H1 (cell line): ENCODE measurements at regions not wholly inside any gene's neighbourhood (a gene's known extent, or its start where the extent isn't known, plus 50 kb on each side); places are given as distances from the start of the nearest gene placed in this dataset.

Experiments used
- CTCF ChIA-PET: fragments of 300-600 bp; sonication (Branson Sonifier 250); formaldehyde crosslinking; loops from one replicate; lab custom pipeline; 2021; ENCODE audit not compliant: partially characterized antibody; lab: Charles Lee
- POLR2A ChIA-PET: fragments of 300-600 bp; sonication (Branson Sonifier 250); formaldehyde crosslinking; loops from one replicate; lab custom pipeline; 2021; ENCODE audit warnings: inconsistent platforms; ENCODE audit not compliant: partially characterized antibody; lab: Charles Lee
- DNase-seq, 2 experiments: peaks; one replicate each; pipeline versions ENCODE4 v3.0.0 to v3.0.0-alpha.2; 2010 to 2022; ENCODE audit warnings: low spot score in 2 of 2, low read depth in 1 of 2, mixed read lengths in 1 of 2
- FAIRE-seq: peaks from 2 replicates; lab custom pipeline; 2011; peaks lifted over from hg19 to GRCh38; lab: Jason Lieb, UNC
- H2AFZ ChIP-seq: 2 replicates; pipeline ENCODE4 v1.8.1; 2012; ENCODE audit warnings: low read length, inconsistent platforms
- H2AK5ac ChIP-seq: 2 replicates; pipeline ENCODE4 v1.6.1; 2013; ENCODE audit warnings: low read depth, low read length
- H2BK120ac ChIP-seq: replicated peaks from 2 replicates; pipeline ENCODE3; 2013; ENCODE audit warnings: low read depth, low read length, inconsistent platforms
- H2BK12ac ChIP-seq: 2 replicates; pipeline ENCODE4 v1.6.1; 2013; ENCODE audit warnings: low read depth, low read length
- H2BK15ac ChIP-seq: 2 replicates; pipeline ENCODE4 v1.6.1; 2013; ENCODE audit warnings: low read length
- H2BK20ac ChIP-seq: 2 replicates; pipeline ENCODE4 v1.6.1; 2013; ENCODE audit warnings: low read length
- H2BK5ac ChIP-seq: 2 replicates; pipeline ENCODE4 v1.6.1; 2013; ENCODE audit warnings: low read depth, low read length
- H3K14ac ChIP-seq: 2 replicates; pipeline ENCODE4 v1.6.1; 2013; ENCODE audit warnings: inconsistent platforms; ENCODE audit not compliant: insufficient read length
- H3K18ac ChIP-seq: 2 replicates; pipeline ENCODE4 v1.6.1; 2013; ENCODE audit warnings: low read length; ENCODE audit errors: extremely low read depth
- H3K23ac ChIP-seq: 2 replicates; pipeline ENCODE4 v1.6.1; 2013; ENCODE audit warnings: inconsistent platforms; ENCODE audit not compliant: insufficient read length
- H3K23me2 ChIP-seq: 2 replicates; pipeline ENCODE4 v1.6.1; 2013; ENCODE audit warnings: low read depth, low read length
- H3K27ac ChIP-seq: 2 replicates; pipeline ENCODE4 v1.6.1; 2011; ENCODE audit warnings: low read depth, low read length, inconsistent platforms
- H3K27me3 ChIP-seq, 4 experiments: replicated peaks in 1 of 4; 1 replicate in 1 of 4; 2 replicates in 3 of 4; pipeline versions ENCODE4 v1.6.1 to v1.8.1; 2011 to 2013; ENCODE audit warnings: low read length in 3 of 4, mild to moderate bottlenecking in 3 of 4, inconsistent platforms in 2 of 4, mixed read lengths in 2 of 4, moderate library complexity in 1 of 4; ENCODE audit not compliant: control insufficient read depth in 3 of 4, insufficient read depth in 3 of 4; ENCODE audit errors: extremely low read depth in 1 of 4
- H3K36me3 ChIP-seq, 4 experiments: 2 replicates each; pipeline versions ENCODE4 v1.6.1 to v1.8.1; 2011 to 2013; ENCODE audit warnings: mild to moderate bottlenecking in 4 of 4, low read length in 3 of 4, moderate library complexity in 2 of 4, control low read depth in 1 of 4, inconsistent platforms in 1 of 4; ENCODE audit not compliant: insufficient read depth in 4 of 4, control insufficient read depth in 2 of 4
- H3K4ac ChIP-seq: replicated peaks from 2 replicates; pipeline ENCODE3; 2013; ENCODE audit warnings: low read length, low read depth, mixed read lengths, inconsistent platforms; ENCODE audit not compliant: insufficient read length
- H3K4me1 ChIP-seq, 4 experiments: replicated peaks in 1 of 4; 1 replicate in 1 of 4; 2 replicates in 3 of 4; pipeline versions ENCODE4 v1.6.1 to v1.8.1; 2011 to 2013; ENCODE audit warnings: low read length in 3 of 4, inconsistent platforms in 2 of 4, mixed read lengths in 1 of 4; ENCODE audit not compliant: insufficient read depth in 4 of 4, control insufficient read depth in 3 of 4
- H3K4me2 ChIP-seq, 2 experiments: 2 replicates each; pipeline versions ENCODE4 v1.6.1 to v1.8.1; 2011 to 2013; ENCODE audit warnings: low read depth in 2 of 2, low read length in 2 of 2, control low read depth in 1 of 2, inconsistent platforms in 1 of 2, mild to moderate bottlenecking in 1 of 2; ENCODE audit not compliant: insufficient read depth in 1 of 2
- H3K4me3 ChIP-seq, 4 experiments: fragments of 200-600, 300-600 bp in 1 of 4; sonication (generic), shearing (Covaris generic), sonication (Bioruptor Twin) in 1 of 4; 2 replicates each; pipeline versions ENCODE4 v1.5.1 to v1.8.1; 2011 to 2016; ENCODE audit warnings: low read length in 4 of 4, low read depth in 3 of 4, control low read depth in 2 of 4, inconsistent platforms in 2 of 4, mild to moderate bottlenecking in 2 of 4, mixed read lengths in 1 of 4, moderate library complexity in 1 of 4; ENCODE audit not compliant: insufficient read depth in 2 of 4; ENCODE audit errors: extremely low read depth in 1 of 4
- H3K56ac ChIP-seq: replicated peaks from 2 replicates; pipeline ENCODE3; 2013; ENCODE audit warnings: low read depth, mild to moderate bottlenecking, mixed read lengths, low read length, inconsistent platforms; ENCODE audit not compliant: insufficient read length
- H3K79me1 ChIP-seq: 2 replicates; pipeline ENCODE4 v1.6.1; 2013; ENCODE audit warnings: low read depth, low read length, control low read depth
- H3K79me2 ChIP-seq, 2 experiments: 2 replicates each; pipeline versions ENCODE4 v1.6.1 to v1.8.1; 2012 to 2013; ENCODE audit warnings: low read length in 2 of 2, mild to moderate bottlenecking in 2 of 2, inconsistent platforms in 1 of 2; ENCODE audit not compliant: insufficient read depth in 2 of 2, control insufficient read depth in 1 of 2
- H3K9ac ChIP-seq, 4 experiments: replicated peaks in 1 of 4; 1 replicate in 1 of 4; 2 replicates in 3 of 4; pipeline versions ENCODE4 v1.6.1 to v1.8.1; 2011 to 2013; ENCODE audit warnings: low read depth in 3 of 4, low read length in 3 of 4, control low read depth in 2 of 4, mild to moderate bottlenecking in 2 of 4, moderate library complexity in 2 of 4, inconsistent platforms in 1 of 4; ENCODE audit errors: extremely low read depth in 1 of 4
- H3K9me3 ChIP-seq, 2 experiments: 2 replicates each; pipeline versions ENCODE4 v1.6.1 to v1.8.1; 2012 to 2013; ENCODE audit warnings: mild to moderate bottlenecking in 2 of 2, moderate library complexity in 2 of 2, control low read depth in 1 of 2, inconsistent platforms in 1 of 2, low read depth in 1 of 2, low read length in 1 of 2, mixed read lengths in 1 of 2; ENCODE audit not compliant: insufficient read depth in 2 of 2
- H4K20me1 ChIP-seq, 2 experiments: replicated peaks in 1 of 2; 2 replicates each; pipeline versions ENCODE3 to v1.8.1; 2011 to 2013; ENCODE audit warnings: inconsistent platforms in 2 of 2, low read length in 2 of 2, mild to moderate bottlenecking in 1 of 2; ENCODE audit not compliant: insufficient read depth in 2 of 2, control insufficient read depth in 1 of 2
- H4K5ac ChIP-seq: 2 replicates; pipeline ENCODE4 v1.6.1; 2013; ENCODE audit warnings: low read length, low read depth, mixed read lengths, inconsistent platforms; ENCODE audit not compliant: insufficient read length
- H4K8ac ChIP-seq: 2 replicates; pipeline ENCODE4 v1.8.0; 2013; ENCODE audit warnings: mild to moderate bottlenecking, moderate library complexity, low read length, inconsistent platforms; ENCODE audit not compliant: insufficient read depth; ENCODE audit errors: extremely low read depth
- H4K91ac ChIP-seq: replicated peaks from 2 replicates; pipeline ENCODE3; 2013; ENCODE audit warnings: low read length, mixed read lengths, inconsistent platforms; ENCODE audit not compliant: insufficient read length
- BCL11A ChIP-seq, 2 experiments: IDR thresholded peaks; one replicate each; pipeline ENCODE4 v1.6.1; 2011; ENCODE audit warnings: low read depth in 2 of 2, low read length in 2 of 2, mild to moderate bottlenecking in 2 of 2
- CHD1 ChIP-seq: IDR thresholded peaks from 2 replicates; pipeline ENCODE4 v1.6.1; 2012; ENCODE audit warnings: low read depth, low read length, improper control_type of control experiment
- CTBP2 ChIP-seq: IDR thresholded peaks from 2 replicates; pipeline ENCODE4 v1.7.0; 2011; ENCODE audit warnings: borderline replicate concordance, mild to moderate bottlenecking, moderate library complexity, mixed read lengths, low read length; ENCODE audit not compliant: insufficient read depth, insufficient read length
- GABPA ChIP-seq: IDR thresholded peaks from 2 replicates; pipeline ENCODE4 v1.6.1; 2011; ENCODE audit warnings: mild to moderate bottlenecking, low read length, moderate library complexity, borderline replicate concordance; ENCODE audit not compliant: insufficient read depth
- GTF2F1 ChIP-seq: IDR thresholded peaks from 2 replicates; pipeline ENCODE4 v1.6.1; 2012; ENCODE audit warnings: low read depth, low read length, improper control_type of control experiment, borderline replicate concordance
- MAFK ChIP-seq: IDR thresholded peaks from 2 replicates; pipeline ENCODE4 v1.6.1; 2012; ENCODE audit warnings: low read depth, mild to moderate bottlenecking, improper control_type of control experiment, low read length
- SP4 ChIP-seq: IDR thresholded peaks from 2 replicates; pipeline ENCODE4 v1.6.1; 2012; ENCODE audit warnings: low read length, inconsistent platforms
- WGBS, 2 experiments: shearing (Covaris generic) in 1 of 2; methylation state at CpG; one replicate each; pipeline versions ENCODE4 v1.1.6 to v1.1.7; 2013 to 2015; ENCODE audit warnings: low lambda C conversion rate in 2 of 2, mixed read lengths in 2 of 2, inconsistent platforms in 1 of 2, low coverage in 1 of 2, missing lambda C conversion rate in 1 of 2; ENCODE audit not compliant: insufficient replicate concordance in 2 of 2, insufficient coverage in 1 of 2, insufficient read length in 1 of 2; ENCODE audit errors: extremely low coverage in 1 of 2, missing lambda C conversion rate in 1 of 2; 5-methylcytosine and 5-hydroxymethylcytosine counted together

GRCh38 chr2:176934869-176935415 lies 277.7 kb upstream of the HNRNPA3 start:
- Histone ChIP-seq H3K27ac (no peak overlapping the region), H3K79me1 (no peaks in the 10 kb centered on the region), H4K20me1 (no peaks in the 10 kb centered on the region), H3K79me2 (no peaks in the 10 kb centered on the region), H2BK5ac (no peak overlapping the region), H3K9ac (no peak overlapping the region), H3K23ac (no peak overlapping the region), H3K18ac (no peak overlapping the region), H2BK12ac (no peak overlapping the region), H2AK5ac (no peak overlapping the region), H4K8ac (no peak overlapping the region), H2BK20ac (no peak overlapping the region), H3K4me1 (peaks cover 0 to 3% (median 0%) of the 10 kb centered on the region in 4 experiments; a peak in 2 of 7 replicates), H4K91ac (no peak overlapping the region), H3K56ac (no peak overlapping the region), H2BK120ac (no peak overlapping the region), H3K23me2 (no peaks in the 10 kb centered on the region), H2BK15ac (no peak overlapping the region), H3K4me2 (no peak overlapping the region), H3K14ac (no peak overlapping the region), H2AFZ (no peak overlapping the region), H3K4ac (no peak overlapping the region), H3K27me3 (no peaks in the 10 kb centered on the region), H3K9me3 (no peaks in the 10 kb centered on the region), H4K5ac (no peak overlapping the region), H3K4me3 (no peak overlapping the region), H3K36me3 (no peaks in the 10 kb centered on the region)
- 80% methylated on average over 7 of the region's 7 CpGs; no CpG with 5 or more reads in 1 of the 2 experiments for WGBS, 2 experiments
- POLR2A ChIA-PET, result interaction anchor here (0.6 kb wide), 1 partner anchor 61 kb away, joined by 3 read pairs; no protein-coding TSS in a partner anchor
- no peak for FAIRE-seq
- no peak for DNase-seq
- CTCF ChIA-PET, result no interaction called here
- TF ChIP-seq MAFK (no peak), CTBP2 (no peak), GABPA (no peak), CHD1 (no peak), BCL11A (IDR thresholded peaks at IDR 0.05; ENCODE audit: low read depth in 2 of 2, low read length in 2 of 2) (no peak), SP4 (no peak), GTF2F1 (no peak)
